ENCODE measurements at regions not wholly inside any gene's neighbourhood (a gene's known extent, or its start where the extent isn't known, plus 50 kb on each side); places are given as distances from the start of the nearest gene placed in this dataset.

- TF ChIP-seq ZBTB33 (IDR thresholded peaks at IDR 0.05; ENCODE audit: extremely low read depth, insufficient replicate concordance, low read length) (no peak), RAD21 (IDR thresholded peaks at IDR 0.05; ENCODE audit: low read depth) (no peak), CEBPB (IDR thresholded peaks at IDR 0.05; ENCODE audit: low read depth) (no peak), POLR2AphosphoS5 (IDR thresholded peaks at IDR 0.05; ENCODE audit: low read depth, low read length) (no peak), FOSL1 (IDR thresholded peaks at IDR 0.05; ENCODE audit: low read depth) (no peak), ZFX (IDR thresholded peaks at IDR 0.05) (no peak), CTCF (IDR thresholded peaks at IDR 0.05 in 2 of 3, conservative IDR thresholded peaks at IDR 0.05 in 1 of 3; ENCODE audit: borderline replicate concordance in 1 of 3, insufficient read depth in 1 of 3, low read depth in 2 of 3, low read length in 2 of 3) (no peak), POLR2A (IDR thresholded peaks at IDR 0.05; ENCODE audit: borderline replicate concordance, extremely low read depth, insufficient read depth, insufficient read length) (no peak)
Observed at GRCh38 chr16:13296206-13296605, 394.8 kb downstream of the SHISA9 start (continued).

DNA sequence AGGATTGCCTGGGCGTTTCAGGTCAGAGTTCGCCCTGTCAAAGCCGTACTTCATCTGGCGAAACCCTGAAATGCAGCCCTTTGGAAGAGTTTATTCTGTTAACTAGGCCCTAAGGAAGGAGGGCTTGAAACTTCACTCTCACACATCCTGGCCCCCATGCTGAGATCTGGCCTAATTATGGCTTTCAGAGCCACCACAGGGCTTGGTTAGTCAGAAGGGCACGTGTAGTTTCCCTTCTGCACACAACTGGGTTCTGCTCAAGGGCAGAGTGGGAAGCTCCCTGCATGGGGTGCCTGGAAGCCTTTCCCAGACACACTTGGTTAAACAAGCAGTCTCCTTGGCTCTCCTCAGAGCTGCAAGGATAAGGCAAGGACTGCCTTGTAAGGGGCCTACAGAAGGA, 397.3 kb downstream of the SHISA9 start:
- Histone ChIP-seq H4K20me1 (ENCODE audit: insufficient read depth) (no peaks in the 10 kb centered on the region), H3K36me3 (ENCODE audit: control insufficient read depth in 1 of 2, insufficient read depth in 2 of 2, low read length in 2 of 2) (no peaks in the 10 kb centered on the region), H3K9me2 (ENCODE audit: insufficient read depth) (no peaks in the 10 kb centered on the region), H3K4me3 (replicated peaks in 1 of 2; ENCODE audit: low read depth in 1 of 2, low read length in 2 of 2) (no peak overlapping the region), H3K27me3 (ENCODE audit: insufficient read depth, low read length) (no peaks in the 10 kb centered on the region), H3K9ac (ENCODE audit: low read length) (no peak overlapping the region), H3K4me1 (ENCODE audit: control insufficient read depth in 1 of 2, insufficient read depth in 2 of 2, low read length in 2 of 2) (no peaks in the 10 kb centered on the region), H3K79me2 (ENCODE audit: insufficient read depth, low read length) (no peaks in the 10 kb centered on the region), H2AFZ (ENCODE audit: low read depth, low read length, poor library complexity, severe bottlenecking) (no peak overlapping the region), H3K9me3 (ENCODE audit: control insufficient read depth in 1 of 2, insufficient read depth in 1 of 2, low read depth in 1 of 2, low read length in 2 of 2) (peaks cover 0 to 3% of the 10 kb centered on the region in 2 experiments; a peak in 2 of 4 replicates), H3K4me2 (ENCODE audit: low read length) (no peak overlapping the region), H3K27ac (ENCODE audit: low read depth, low read length) (no peak overlapping the region)
- ChIA-PET RAD21 (ENCODE audit: low non-redundant PET in 1 of 2, low total read pairs in 2 of 2, uncharacterized antibody in 2 of 2, unreplicated experiment in 2 of 2) (no interaction called here), POLR2A (no interaction called here), CTCF (no interaction called here)
- no TSS peak for BruUV-seq (replicated peaks)
- no peak for ATAC-seq
- no peak for DNase-seq (ENCODE audit: low read depth, low spot score)
- TF ChIP-seq EZH2 (IDR thresholded peaks at IDR 0.05) (no peak), EGR1 (IDR thresholded peaks at IDR 0.05; ENCODE audit: low read depth) (no peak), JUND (IDR thresholded peaks at IDR 0.05) (no peak), CBX3 (IDR thresholded peaks at IDR 0.05; ENCODE audit: low read depth) (no peak), YY1 (IDR thresholded peaks at IDR 0.05; ENCODE audit: extremely low read depth, insufficient replicate concordance, low read depth, low read length) (no peak), POLR2AphosphoS5 (IDR thresholded peaks at IDR 0.05; ENCODE audit: low read depth, low read length) (no peak), RAD21 (IDR thresholded peaks at IDR 0.05; ENCODE audit: low read depth) (no peak), ELF1 (IDR thresholded peaks at IDR 0.05; ENCODE audit: borderline replicate concordance, low read depth) (no peak), ZBTB33 (IDR thresholded peaks at IDR 0.05; ENCODE audit: extremely low read depth, insufficient replicate concordance, low read length) (no peak), ZFX (IDR thresholded peaks at IDR 0.05) (no peak), SRF (IDR thresholded peaks at IDR 0.05; ENCODE audit: low read depth) (no peak), CTCF (IDR thresholded peaks at IDR 0.05 in 2 of 3, conservative IDR thresholded peaks at IDR 0.05 in 1 of 3; ENCODE audit: borderline replicate concordance in 1 of 3, insufficient read depth in 1 of 3, low read depth in 2 of 3, low read length in 2 of 3) (no peak)
- intact Hi-C loops (cut with micrococcal nuclease): no loop called here
